OCI-LY1 (cell line): ENCODE measurements at regions not wholly inside any gene's neighbourhood (a gene's known extent, or its start where the extent isn't known, plus 50 kb on each side); places are given as distances from the start of the nearest gene placed in this dataset.

Experiments
- EZH2 ChIP-seq: fragments of 200-600 bp; sonication (generic), shearing (Covaris generic); IDR thresholded peaks from 2 replicates; pipeline ENCODE4 v1.8.0; 2017; ENCODE audit warnings: borderline replicate concordance, mixed run types, mild to moderate bottlenecking, antibody characterized with exemption, low read length, moderate library complexity, mixed read lengths
- TF ChIP-seq, protein P1 (sequence below): fragments of 200-600 bp; sonication (generic), shearing (Covaris generic); IDR thresholded peaks from 2 replicates; pipeline ENCODE4 v1.5.1; 2017; ENCODE audit warnings: mild to moderate bottlenecking, antibody characterized with exemption, low read length, moderate library complexity, mixed read lengths

DNA sequence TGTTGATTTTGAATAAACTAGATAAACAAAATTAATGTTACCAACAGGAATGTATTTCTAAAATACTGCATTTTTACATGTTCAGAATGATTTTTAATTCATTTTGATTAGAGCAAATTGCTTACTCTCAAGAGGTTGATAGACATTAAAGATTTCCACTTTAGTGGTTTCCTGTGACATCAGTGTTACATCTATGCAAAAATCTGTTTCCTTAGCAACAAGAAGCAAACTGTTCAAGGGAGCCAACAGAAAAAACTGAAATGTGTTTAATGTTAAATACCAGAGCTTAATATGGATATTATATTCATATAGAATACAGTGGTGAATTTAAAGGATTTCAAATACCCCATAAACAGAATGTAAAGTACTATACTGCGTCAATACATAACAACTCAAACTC lies 277.8 kb downstream of the GABRG1 start:
- TF ChIP-seq EZH2, result no peak
- TF ChIP-seq, protein P1, sequence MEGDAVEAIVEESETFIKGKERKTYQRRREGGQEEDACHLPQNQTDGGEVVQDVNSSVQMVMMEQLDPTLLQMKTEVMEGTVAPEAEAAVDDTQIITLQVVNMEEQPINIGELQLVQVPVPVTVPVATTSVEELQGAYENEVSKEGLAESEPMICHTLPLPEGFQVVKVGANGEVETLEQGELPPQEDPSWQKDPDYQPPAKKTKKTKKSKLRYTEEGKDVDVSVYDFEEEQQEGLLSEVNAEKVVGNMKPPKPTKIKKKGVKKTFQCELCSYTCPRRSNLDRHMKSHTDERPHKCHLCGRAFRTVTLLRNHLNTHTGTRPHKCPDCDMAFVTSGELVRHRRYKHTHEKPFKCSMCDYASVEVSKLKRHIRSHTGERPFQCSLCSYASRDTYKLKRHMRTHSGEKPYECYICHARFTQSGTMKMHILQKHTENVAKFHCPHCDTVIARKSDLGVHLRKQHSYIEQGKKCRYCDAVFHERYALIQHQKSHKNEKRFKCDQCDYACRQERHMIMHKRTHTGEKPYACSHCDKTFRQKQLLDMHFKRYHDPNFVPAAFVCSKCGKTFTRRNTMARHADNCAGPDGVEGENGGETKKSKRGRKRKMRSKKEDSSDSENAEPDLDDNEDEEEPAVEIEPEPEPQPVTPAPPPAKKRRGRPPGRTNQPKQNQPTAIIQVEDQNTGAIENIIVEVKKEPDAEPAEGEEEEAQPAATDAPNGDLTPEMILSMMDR, result no peak
